RWPE2 (cell line): ENCODE measurements at regions not wholly inside any gene's neighbourhood (a gene's known extent, or its start where the extent isn't known, plus 50 kb on each side); places are given as distances from the start of the nearest gene placed in this dataset.

ENCODE experiments used
- ATAC-seq: fragments of 200-7000 bp; cut with Tn5 transposase; 3 replicates; pipeline ENCODE4 v1.9.1; 2021; ENCODE audit warnings: low read depth
- DNase-seq: peaks from one replicate; pipeline ENCODE4 v3.0.0-alpha.2; 2020; ENCODE audit warnings: low spot score
- H3K27ac ChIP-seq: fragments of 450-650 bp; 2 replicates; pipeline ENCODE4 v1.5.1; 2017; ENCODE audit warnings: mild to moderate bottlenecking; ENCODE audit not compliant: poor library complexity, severe bottlenecking
- H3K27me3 ChIP-seq: fragments of 250-450 bp; sonication (Bioruptor Pico); 2 replicates; pipeline ENCODE4 v1.5.1; 2021; ENCODE audit warnings: mild to moderate bottlenecking, moderate library complexity; ENCODE audit not compliant: insufficient read depth, poor library complexity, severe bottlenecking
- H3K36me3 ChIP-seq: fragments of 250-450 bp; sonication (Bioruptor Pico); 2 replicates; pipeline ENCODE4 v1.5.1; 2020; ENCODE audit warnings: low read depth, mild to moderate bottlenecking, moderate library complexity
- H3K4me1 ChIP-seq: fragments of 250-450 bp; sonication (Bioruptor Pico); 2 replicates; pipeline ENCODE4 v1.5.1; 2021; ENCODE audit warnings: mild to moderate bottlenecking, moderate library complexity; ENCODE audit not compliant: insufficient read depth, poor library complexity, severe bottlenecking
- H3K4me3 ChIP-seq: fragments of 250-450 bp; sonication (Bioruptor Pico); 2 replicates; pipeline ENCODE4 v1.5.1; 2021; ENCODE audit warnings: mild to moderate bottlenecking, moderate library complexity; ENCODE audit not compliant: severe bottlenecking
- H3K9me3 ChIP-seq: fragments of 250-450 bp; sonication (Bioruptor Pico); 2 replicates; pipeline ENCODE4 v1.5.1; 2021; ENCODE audit warnings: mild to moderate bottlenecking, moderate library complexity; ENCODE audit not compliant: severe bottlenecking
- CTCF ChIP-seq: fragments of 450-650 bp; IDR thresholded peaks from one replicate; pipeline ENCODE4 v1.5.1; 2017; ENCODE audit warnings: mild to moderate bottlenecking, moderate library complexity; ENCODE audit not compliant: poor library complexity, severe bottlenecking

- DNase-seq (no peak), ATAC-seq (no peak)
- no peak overlapping the region for H3K4me3 ChIP-seq
- no peaks in the 10 kb centered on the region for H3K27me3 ChIP-seq
- no peaks in the 10 kb centered on the region for H3K9me3 ChIP-seq
- no peak for TF ChIP-seq CTCF
- no peak overlapping the region for H3K27ac ChIP-seq
- no peaks in the 10 kb centered on the region for H3K36me3 ChIP-seq
- H3K4me1 ChIP-seq = no peaks in the 10 kb centered on the region
Observed at GRCh38 chr3:21357241-21357640, 393.8 kb downstream of the ZNF385D start.

- Histone ChIP-seq H3K4me1 (no peaks in the 10 kb centered on the region), H3K36me3 (no peaks in the 10 kb centered on the region), H3K27me3 (no peaks in the 10 kb centered on the region), H3K9me3 (no peaks in the 10 kb centered on the region), H3K27ac (no peak overlapping the region), H3K4me3 (no peak overlapping the region)
- DNase-seq (no peak), ATAC-seq (no peak)
- no peak for TF ChIP-seq CTCF
Observed at GRCh38 chr3:21356402-21356801, 394.6 kb downstream of the ZNF385D start.

- no peaks in the 10 kb centered on the region for H3K27me3 ChIP-seq
- ATAC-seq (no peak), DNase-seq (no peak)
- no peak for TF ChIP-seq CTCF
- H3K4me3 ChIP-seq = no peak overlapping the region
- H3K36me3 ChIP-seq = no peaks in the 10 kb centered on the region
- H3K9me3 ChIP-seq = no peaks in the 10 kb centered on the region
- no peaks in the 10 kb centered on the region for H3K4me1 ChIP-seq
- no peak overlapping the region for H3K27ac ChIP-seq
Observed at GRCh38 chr3:21345382-21345976, 405.5 kb downstream of the ZNF385D start.

- ATAC-seq (no peak), DNase-seq (no peak)
- no peak overlapping the region for H3K27ac ChIP-seq
- TF ChIP-seq CTCF = no peak
- no peaks in the 10 kb centered on the region for H3K9me3 ChIP-seq
- no peaks in the 10 kb centered on the region for H3K36me3 ChIP-seq
- no peaks in the 10 kb centered on the region for H3K27me3 ChIP-seq
- no peak overlapping the region for H3K4me3 ChIP-seq
- no peaks in the 10 kb centered on the region for H3K4me1 ChIP-seq
Observed at GRCh38 chr3:21331857-21332256, 419.2 kb downstream of the ZNF385D start.

GRCh38 chr3:21331321-21331720 lies 419.7 kb downstream of the ZNF385D start:
- no peak for TF ChIP-seq CTCF
- Histone ChIP-seq H3K4me1 (no peaks in the 10 kb centered on the region), H3K36me3 (no peaks in the 10 kb centered on the region), H3K27me3 (no peaks in the 10 kb centered on the region), H3K9me3 (no peaks in the 10 kb centered on the region), H3K4me3 (no peak overlapping the region), H3K27ac (no peak overlapping the region)
- no peak for ATAC-seq
- no peak for DNase-seq
